Mesenchymal stem cell (in vitro differentiated cells and primary cell): ENCODE measurements at regions not wholly inside any gene's neighbourhood (a gene's known extent, or its start where the extent isn't known, plus 50 kb on each side); places are given as distances from the start of the nearest gene placed in this dataset.

Experiments
- DNase-seq: peaks from one replicate; pipeline ENCODE4 v3.0.0-alpha.2; 2013
- H2AFZ ChIP-seq: one replicate; pipeline ENCODE4 v1.6.1; 2013; ENCODE audit warnings: low read depth, mild to moderate bottlenecking, control low read depth, inconsistent platforms, low read length, moderate library complexity
- H2AK5ac ChIP-seq: 2 replicates; pipeline ENCODE4 v1.6.1; 2013; ENCODE audit warnings: low read length, moderate library complexity, mild to moderate bottlenecking, inconsistent platforms; ENCODE audit not compliant: severe bottlenecking
- H2BK120ac ChIP-seq: one replicate; pipeline ENCODE4 v1.6.1; 2013; ENCODE audit warnings: low read depth, mild to moderate bottlenecking, inconsistent platforms, low read length, moderate library complexity
- H2BK12ac ChIP-seq, 2 experiments: one replicate each; pipeline ENCODE4 v1.6.1; 2013; ENCODE audit warnings: inconsistent platforms in 2 of 2, low read length in 2 of 2, mild to moderate bottlenecking in 2 of 2, moderate library complexity in 2 of 2, control low read depth in 1 of 2
- H2BK15ac ChIP-seq: one replicate; pipeline ENCODE4 v1.6.1; 2013; ENCODE audit warnings: mild to moderate bottlenecking, low read depth, inconsistent platforms; ENCODE audit not compliant: poor library complexity, severe bottlenecking
- H2BK5ac ChIP-seq: 2 replicates; pipeline ENCODE4 v1.6.1; 2013; ENCODE audit warnings: low read depth, mild to moderate bottlenecking, low read length, control low read depth, inconsistent platforms; ENCODE audit not compliant: poor library complexity, severe bottlenecking
- H3K14ac ChIP-seq, 2 experiments: one replicate each; pipeline ENCODE4 v1.6.1; 2013; ENCODE audit warnings: inconsistent platforms in 2 of 2, low read length in 2 of 2, control low read depth in 1 of 2, mild to moderate bottlenecking in 1 of 2, moderate library complexity in 1 of 2
- H3K18ac ChIP-seq, 2 experiments: one replicate each; pipeline ENCODE4 v1.6.1; 2013; ENCODE audit warnings: inconsistent platforms in 2 of 2, low read length in 2 of 2, control low read depth in 1 of 2, low read depth in 1 of 2, mild to moderate bottlenecking in 1 of 2
- H3K23ac ChIP-seq, 2 experiments: one replicate each; pipeline ENCODE4 v1.6.1; 2013; ENCODE audit warnings: inconsistent platforms in 2 of 2, low read length in 2 of 2, mild to moderate bottlenecking in 2 of 2, moderate library complexity in 2 of 2, control low read depth in 1 of 2
- H3K27ac ChIP-seq: 2 replicates; pipeline ENCODE4 v1.5.1; 2013; ENCODE audit warnings: mild to moderate bottlenecking, moderate library complexity, low read length, control low read depth, inconsistent platforms; ENCODE audit not compliant: poor library complexity, severe bottlenecking
- H3K27me3 ChIP-seq, 2 experiments: 2 replicates each; pipeline versions ENCODE4 v1.6.1 to v1.7.0; 2013; ENCODE audit warnings: low read length in 2 of 2, mild to moderate bottlenecking in 2 of 2, moderate library complexity in 2 of 2, control low read depth in 1 of 2, inconsistent platforms in 1 of 2; ENCODE audit not compliant: control insufficient read depth in 1 of 2, insufficient read depth in 1 of 2
- H3K36me3 ChIP-seq, 2 experiments: 2 replicates each; pipeline versions ENCODE4 v1.6.1 to v1.7.0; 2013; ENCODE audit warnings: low read length in 2 of 2, control low read depth in 1 of 2, inconsistent platforms in 1 of 2, low read depth in 1 of 2, mild to moderate bottlenecking in 1 of 2; ENCODE audit not compliant: insufficient read depth in 2 of 2, control insufficient read depth in 1 of 2
- H3K4ac ChIP-seq, 2 experiments: one replicate each; pipeline ENCODE4 v1.6.1; 2013; ENCODE audit warnings: inconsistent platforms in 2 of 2, low read length in 2 of 2, mild to moderate bottlenecking in 2 of 2, moderate library complexity in 2 of 2, control low read depth in 1 of 2, low read depth in 1 of 2
- H3K4me1 ChIP-seq: 2 replicates; pipeline ENCODE4 v1.6.1; 2013; ENCODE audit warnings: low read depth, low read length, control low read depth; ENCODE audit not compliant: control insufficient read depth, insufficient read depth
- H3K4me2 ChIP-seq: 2 replicates; pipeline ENCODE4 v1.6.1; 2013; ENCODE audit warnings: low read length, mild to moderate bottlenecking, inconsistent platforms; ENCODE audit not compliant: poor library complexity, severe bottlenecking
- H3K4me3 ChIP-seq, 2 experiments: 2 replicates each; pipeline versions ENCODE4 v1.5.1 to v1.7.0; 2013; ENCODE audit warnings: low read length in 2 of 2, mild to moderate bottlenecking in 2 of 2, control low read depth in 1 of 2, low read depth in 1 of 2; ENCODE audit not compliant: insufficient read depth in 1 of 2
- H3K79me1 ChIP-seq: replicated peaks from 2 replicates; pipeline ENCODE4 v1.6.1; 2013; ENCODE audit warnings: mild to moderate bottlenecking, control low read depth, low read length, inconsistent platforms; ENCODE audit not compliant: poor library complexity, severe bottlenecking
- H3K9ac ChIP-seq: 2 replicates; pipeline ENCODE4 v1.7.0; 2013; ENCODE audit warnings: mild to moderate bottlenecking, low read length, moderate library complexity
- H3K9me3 ChIP-seq: 2 replicates; pipeline ENCODE4 v1.7.0; 2013; ENCODE audit warnings: mild to moderate bottlenecking, low read length; ENCODE audit not compliant: control insufficient read depth
- H4K8ac ChIP-seq: one replicate; pipeline ENCODE4 v1.6.1; 2013; ENCODE audit warnings: inconsistent platforms, mild to moderate bottlenecking, low read length, moderate library complexity
- H4K91ac ChIP-seq: one replicate; pipeline ENCODE4 v1.6.1; 2013; ENCODE audit warnings: mild to moderate bottlenecking, low read length, inconsistent platforms
- WGBS: methylation state at CpG from one replicate; pipeline ENCODE4 v1.1.7; 2013; ENCODE audit warnings: mixed read lengths; 5-methylcytosine and 5-hydroxymethylcytosine counted together

GRCh38 chr16:13305019-13305755 is 403.8 kb downstream of the SHISA9 start:
- Histone ChIP-seq H4K91ac (no peak overlapping the region), H3K9me3 (no peaks in the 10 kb centered on the region), H2BK15ac (no peak overlapping the region), H2BK120ac (no peak overlapping the region), H3K9ac (no peak overlapping the region), H3K27ac (no peak overlapping the region), H3K36me3 (no peaks in the 10 kb centered on the region), H3K4me3 (no peak overlapping the region), H3K4ac (no peak overlapping the region), H3K23ac (no peak overlapping the region), H2AK5ac (peak overlapping the region; percentile 71), H4K8ac (no peak overlapping the region), H3K79me1 (no peaks in the 10 kb centered on the region), H3K14ac (no peak overlapping the region), H3K4me1 (peaks cover 5% of the 10 kb centered on the region), H2BK12ac (no peak overlapping the region), H3K27me3 (peaks cover 0 to 3% of the 10 kb centered on the region in 2 experiments), H3K18ac (no peak overlapping the region), H3K4me2 (no peak overlapping the region), H2BK5ac (no peak overlapping the region), H2AFZ (no peak overlapping the region)
- 77% methylated on average over 5 of the region's 8 CpGs for whole genome bisulfite sequencing
- no peak for DNase-seq

GRCh38 chr16:13306161-13306995 is 405.0 kb downstream of the SHISA9 start:
- no peak overlapping the region for H2BK120ac ChIP-seq
- no peak overlapping the region for H2AFZ ChIP-seq
- H3K79me1 ChIP-seq, result no peaks in the 10 kb centered on the region
- no peak overlapping the region for H4K8ac ChIP-seq
- no peak overlapping the region for H3K18ac ChIP-seq
- H3K4me3 ChIP-seq, result no peak overlapping the region
- H4K91ac ChIP-seq, result no peak overlapping the region
- no peaks in the 10 kb centered on the region for H3K36me3 ChIP-seq
- H3K23ac ChIP-seq, result no peak overlapping the region
- WGBS, result 30% methylated on average over 1 of the region's 2 CpGs
- no peaks in the 10 kb centered on the region for H3K27me3 ChIP-seq
- no peak overlapping the region for H3K4ac ChIP-seq
- H2AK5ac ChIP-seq, result peak overlapping the region; percentile 5
- H3K9me3 ChIP-seq, result no peaks in the 10 kb centered on the region
- peaks cover 5% of the 10 kb centered on the region for H3K4me1 ChIP-seq
- H3K27ac ChIP-seq, result peak overlapping the region; percentile 48
- no peak for DNase-seq
- H2BK12ac ChIP-seq, result no peak overlapping the region
- H3K14ac ChIP-seq, result no peak overlapping the region
- no peak overlapping the region for H3K4me2 ChIP-seq
- peak overlapping the region; percentile 19 for H2BK5ac ChIP-seq
- H2BK15ac ChIP-seq, result no peak overlapping the region
- no peak overlapping the region for H3K9ac ChIP-seq

GRCh38 chr16:13307255-13307654 is 405.9 kb downstream of the SHISA9 start:
- H3K14ac ChIP-seq, result no peak overlapping the region
- H3K27me3 ChIP-seq, result no peaks in the 10 kb centered on the region
- H2BK12ac ChIP-seq, result no peak overlapping the region
- no peak overlapping the region for H2BK120ac ChIP-seq
- peaks cover 5% of the 10 kb centered on the region for H3K4me1 ChIP-seq
- H2BK5ac ChIP-seq, result no peak overlapping the region
- H3K36me3 ChIP-seq, result no peaks in the 10 kb centered on the region
- no peak overlapping the region for H3K18ac ChIP-seq
- DNase-seq, result peak; percentile 4
- H3K4ac ChIP-seq, result no peak overlapping the region
- H3K79me1 ChIP-seq, result no peaks in the 10 kb centered on the region
- H3K9me3 ChIP-seq, result no peaks in the 10 kb centered on the region
- H2BK15ac ChIP-seq, result no peak overlapping the region
- H4K8ac ChIP-seq, result no peak overlapping the region
- peak overlapping the region; percentile 80 for H3K27ac ChIP-seq
- no peak overlapping the region for H2AK5ac ChIP-seq
- 15% methylated on average over 3 of the region's 4 CpGs for WGBS
- H3K9ac ChIP-seq, result no peak overlapping the region
- H4K91ac ChIP-seq, result no peak overlapping the region
- H3K23ac ChIP-seq, result no peak overlapping the region
- no peak overlapping the region for H2AFZ ChIP-seq
- no peak overlapping the region for H3K4me2 ChIP-seq
- no peak overlapping the region for H3K4me3 ChIP-seq

GRCh38 chr16:13307851-13308250 is 406.5 kb downstream of the SHISA9 start:
- Histone ChIP-seq H3K9ac (no peak overlapping the region), H2BK15ac (no peak overlapping the region), H2AK5ac (peak overlapping the region; percentile 100), H3K79me1 (no peaks in the 10 kb centered on the region), H3K18ac (no peak overlapping the region), H3K4me1 (peaks cover 5% of the 10 kb centered on the region), H3K36me3 (no peaks in the 10 kb centered on the region), H3K4ac (no peak overlapping the region), H3K27ac (peak overlapping the region; percentile 95), H3K23ac (no peak overlapping the region), H4K91ac (no peak overlapping the region), H2AFZ (no peak overlapping the region), H3K27me3 (no peaks in the 10 kb centered on the region), H3K4me3 (no peak overlapping the region), H2BK12ac (no peak overlapping the region), H4K8ac (no peak overlapping the region), H3K4me2 (no peak overlapping the region), H2BK120ac (no peak overlapping the region), H3K9me3 (no peaks in the 10 kb centered on the region), H3K14ac (no peak overlapping the region), H2BK5ac (peak overlapping the region; percentile 68)
- no peak for DNase-seq
- WGBS, result 89% methylated on average over 5 of the region's 5 CpGs
